Right lobe of liver (tissue), 4 donors: ENCODE measurements at regions not wholly inside any gene's neighbourhood (a gene's known extent, or its start where the extent isn't known, plus 50 kb on each side); places are given as distances from the start of the nearest gene placed in this dataset.

ENCODE experiments used
- POLR2A ChIP-seq: fragments of 450-650 bp; IDR thresholded peaks from one replicate; pipeline ENCODE4 v1.6.1; 2017; ENCODE audit warnings: antibody characterized with exemption, mild to moderate bottlenecking
- TF ChIP-seq, protein P1 (sequence below), 4 donors: fragments of 200-600 bp in 3 of 4; fragments of 450-650 bp in 1 of 4; IDR thresholded peaks; one replicate each; pipeline versions ENCODE4 v1.5.1 to v1.8.0; 2016 to 2022; ENCODE audit warnings: antibody characterized with exemption in 4 of 4, mild to moderate bottlenecking in 2 of 4
- donor health status: DM: no; HTN: no; CAD: no.
- donor health status: DM: no; HTN: no; CAD: no.
- donor health status: DM: no; HTN: yes; CAD: no.

- TF ChIP-seq, protein P1, sequence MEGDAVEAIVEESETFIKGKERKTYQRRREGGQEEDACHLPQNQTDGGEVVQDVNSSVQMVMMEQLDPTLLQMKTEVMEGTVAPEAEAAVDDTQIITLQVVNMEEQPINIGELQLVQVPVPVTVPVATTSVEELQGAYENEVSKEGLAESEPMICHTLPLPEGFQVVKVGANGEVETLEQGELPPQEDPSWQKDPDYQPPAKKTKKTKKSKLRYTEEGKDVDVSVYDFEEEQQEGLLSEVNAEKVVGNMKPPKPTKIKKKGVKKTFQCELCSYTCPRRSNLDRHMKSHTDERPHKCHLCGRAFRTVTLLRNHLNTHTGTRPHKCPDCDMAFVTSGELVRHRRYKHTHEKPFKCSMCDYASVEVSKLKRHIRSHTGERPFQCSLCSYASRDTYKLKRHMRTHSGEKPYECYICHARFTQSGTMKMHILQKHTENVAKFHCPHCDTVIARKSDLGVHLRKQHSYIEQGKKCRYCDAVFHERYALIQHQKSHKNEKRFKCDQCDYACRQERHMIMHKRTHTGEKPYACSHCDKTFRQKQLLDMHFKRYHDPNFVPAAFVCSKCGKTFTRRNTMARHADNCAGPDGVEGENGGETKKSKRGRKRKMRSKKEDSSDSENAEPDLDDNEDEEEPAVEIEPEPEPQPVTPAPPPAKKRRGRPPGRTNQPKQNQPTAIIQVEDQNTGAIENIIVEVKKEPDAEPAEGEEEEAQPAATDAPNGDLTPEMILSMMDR (IDR thresholded peaks at IDR 0.05) = no peak
- TF ChIP-seq POLR2A = no peak
Observed at GRCh38 chr13:68715651-68716050, 1392.0 kb upstream of the ATXN8OS start.
